Body of pancreas (tissue), 4 donors: ENCODE measurements at regions not wholly inside any gene's neighbourhood (a gene's known extent, or its start where the extent isn't known, plus 50 kb on each side); places are given as distances from the start of the nearest gene placed in this dataset.

Experiments used
- ATAC-seq: fragments of 150-250 bp; one replicate; pipeline ENCODE4 v1.9.1; 2016
- DNase-seq, 4 donors: peaks; one replicate each; pipeline ENCODE4 v3.0.0-alpha.2; 2019
- H3K27ac ChIP-seq, 4 donors: fragments of 200-600 bp; sonication (generic); 1 replicate in 3 of 4; 2 replicates in 1 of 4; pipeline versions ENCODE4 v1.5.1 to v1.6.1; 2016 to 2019; ENCODE audit warnings: mild to moderate bottlenecking in 1 of 4, mixed read lengths in 1 of 4, moderate library complexity in 1 of 4
- H3K27me3 ChIP-seq, 2 donors: fragments of 200-600 bp; sonication (generic); one replicate each; pipeline ENCODE4 v1.6.0; 2016; ENCODE audit warnings: mild to moderate bottlenecking in 1 of 2
- H3K36me3 ChIP-seq, 2 donors: fragments of 200-600 bp; sonication (generic); replicated peaks in 1 of 2; 2 replicates each; pipeline ENCODE4 v1.5.1; 2016; ENCODE audit warnings: low read depth in 2 of 2; ENCODE audit not compliant: insufficient read depth in 1 of 2
- H3K4me1 ChIP-seq: fragments of 200-600 bp; sonication (generic); one replicate; pipeline ENCODE4 v1.6.0; 2016
- H3K4me3 ChIP-seq, 2 donors: fragments of 200-600 bp; sonication (generic); 1 replicate in 1 of 2; 2 replicates in 1 of 2; pipeline ENCODE4 v1.5.1; 2016 to 2019
- H3K9me3 ChIP-seq, 3 donors: fragments of 200-600 bp; sonication (generic); 1 replicate in 2 of 3; 2 replicates in 1 of 3; pipeline ENCODE4 v1.5.1; 2016
- POLR2A ChIP-seq, 3 donors: fragments of 450-650 bp; IDR thresholded peaks; one replicate each; pipeline ENCODE4 v1.6.1; 2016; ENCODE audit warnings: antibody characterized with exemption in 3 of 3, mild to moderate bottlenecking in 2 of 3
- WGBS, 2 donors: methylation state at CpG; one replicate each; pipeline ENCODE4 v1.1.5; 2017; 5-methylcytosine and 5-hydroxymethylcytosine counted together
- intact Hi-C: fragments of 100-400 bp; cut with DNase I; formaldehyde crosslinking; loops from one replicate; pipeline ENCODE4 v1.15.1; 2023
- TF ChIP-seq, protein P1 (sequence below), 7 experiments: fragments of 450-650 bp in 4 of 7; fragments of 200-600 bp in 3 of 7; sonication (generic) in 3 of 7; IDR thresholded peaks; one replicate each; pipeline ENCODE4 v1.5.1; 2016 to 2019; ENCODE audit warnings: antibody characterized with exemption in 7 of 7

DNA sequence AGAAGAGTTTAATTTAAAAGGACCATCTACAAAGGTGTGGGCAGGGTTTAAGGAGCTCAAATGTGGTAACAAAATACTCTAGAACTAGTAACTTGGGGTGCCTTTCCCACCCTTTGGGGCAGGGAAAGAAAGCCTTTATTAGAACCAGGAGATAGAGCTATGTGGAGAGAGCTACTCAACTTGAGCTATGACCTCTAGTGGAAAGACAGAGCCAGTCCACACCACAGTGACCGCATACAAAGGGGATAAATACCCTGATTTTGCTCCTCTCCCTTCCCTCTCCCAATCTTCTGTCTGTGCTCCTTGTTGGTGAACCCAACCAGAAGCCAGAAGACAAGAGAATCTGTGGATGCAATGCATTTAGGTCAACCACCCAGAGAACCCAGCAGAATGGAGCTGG, 54.4 kb upstream of the JAK1 start:
- ATAC-seq = no peak
- H3K9me3 ChIP-seq = no peaks in the 10 kb centered on the region
- H3K27me3 ChIP-seq = no peaks in the 10 kb centered on the region
- H3K36me3 ChIP-seq = no peaks in the 10 kb centered on the region
- DNase-seq = no peak
- H3K27ac ChIP-seq = no peak overlapping the region
- no peak overlapping the region for H3K4me3 ChIP-seq
- TF ChIP-seq, protein P1, sequence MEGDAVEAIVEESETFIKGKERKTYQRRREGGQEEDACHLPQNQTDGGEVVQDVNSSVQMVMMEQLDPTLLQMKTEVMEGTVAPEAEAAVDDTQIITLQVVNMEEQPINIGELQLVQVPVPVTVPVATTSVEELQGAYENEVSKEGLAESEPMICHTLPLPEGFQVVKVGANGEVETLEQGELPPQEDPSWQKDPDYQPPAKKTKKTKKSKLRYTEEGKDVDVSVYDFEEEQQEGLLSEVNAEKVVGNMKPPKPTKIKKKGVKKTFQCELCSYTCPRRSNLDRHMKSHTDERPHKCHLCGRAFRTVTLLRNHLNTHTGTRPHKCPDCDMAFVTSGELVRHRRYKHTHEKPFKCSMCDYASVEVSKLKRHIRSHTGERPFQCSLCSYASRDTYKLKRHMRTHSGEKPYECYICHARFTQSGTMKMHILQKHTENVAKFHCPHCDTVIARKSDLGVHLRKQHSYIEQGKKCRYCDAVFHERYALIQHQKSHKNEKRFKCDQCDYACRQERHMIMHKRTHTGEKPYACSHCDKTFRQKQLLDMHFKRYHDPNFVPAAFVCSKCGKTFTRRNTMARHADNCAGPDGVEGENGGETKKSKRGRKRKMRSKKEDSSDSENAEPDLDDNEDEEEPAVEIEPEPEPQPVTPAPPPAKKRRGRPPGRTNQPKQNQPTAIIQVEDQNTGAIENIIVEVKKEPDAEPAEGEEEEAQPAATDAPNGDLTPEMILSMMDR (IDR thresholded peaks at IDR 0.05) = peak in 5 of 7 experiments; percentile 12 to 28 (median 14)
- no peak for TF ChIP-seq POLR2A (IDR thresholded peaks at IDR 0.05)
- peaks cover 9% of the 10 kb centered on the region for H3K4me1 ChIP-seq
- 82 to 87% methylated on average over 1 of the region's 1 CpG for WGBS, 2 donors
- intact Hi-C loops = no loop called here

GRCh38 chr1:65021795-65022194, 55.4 kb upstream of the JAK1 start:
- TF ChIP-seq, protein P1 (IDR thresholded peaks at IDR 0.05) = no peak
- TF ChIP-seq POLR2A (IDR thresholded peaks at IDR 0.05) = no peak

DNA sequence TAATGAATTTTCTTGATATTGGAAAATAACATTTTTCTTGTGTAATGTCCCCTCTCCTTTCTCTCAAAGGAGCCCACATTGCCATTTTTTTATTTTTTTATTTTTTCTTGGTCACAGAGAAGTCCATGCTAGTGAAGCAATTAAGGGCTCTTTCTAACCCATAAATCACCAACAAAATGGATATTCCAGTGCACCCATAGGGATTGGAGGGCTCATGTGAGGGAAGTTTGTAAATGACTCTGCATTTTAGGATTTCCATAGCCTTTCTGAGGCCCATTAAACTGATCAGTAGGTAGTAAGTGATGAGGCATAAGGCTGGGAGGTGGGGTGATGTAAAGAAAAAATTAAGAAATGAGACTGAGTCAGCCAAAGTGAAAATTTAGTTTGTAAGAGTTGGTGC, 55.9 kb upstream of the JAK1 start:
- TF ChIP-seq POLR2A (IDR thresholded peaks at IDR 0.05) = no peak
- TF ChIP-seq, protein P1 (IDR thresholded peaks at IDR 0.05) = no peak
- ATAC-seq (no peak), DNase-seq (no peak)
- H3K36me3 ChIP-seq = no peaks in the 10 kb centered on the region
- H3K9me3 ChIP-seq = no peaks in the 10 kb centered on the region
- no peak overlapping the region for H3K4me3 ChIP-seq
- peaks cover 21% of the 10 kb centered on the region for H3K4me1 ChIP-seq
- intact Hi-C loops = no loop called here
- H3K27ac ChIP-seq = no peak overlapping the region
- H3K27me3 ChIP-seq = no peaks in the 10 kb centered on the region

More at GRCh38 chr1:65021795-65022194, 55.4 kb upstream of the JAK1 start:
- Histone ChIP-seq H3K4me1 (peaks cover 19% of the 10 kb centered on the region), H3K36me3 (no peaks in the 10 kb centered on the region), H3K4me3 (no peak overlapping the region), H3K9me3 (no peaks in the 10 kb centered on the region), H3K27ac (no peak overlapping the region), H3K27me3 (no peaks in the 10 kb centered on the region)
- ATAC-seq (no peak), DNase-seq (no peak)
- WGBS, 2 donors = 0 to 18% methylated on average over 1 of the region's 1 CpG
- intact Hi-C loops = no loop called here

- Histone ChIP-seq H3K27me3 (no peaks in the 10 kb centered on the region), H3K9me3 (no peaks in the 10 kb centered on the region), H3K36me3 (no peaks in the 10 kb centered on the region), H3K27ac (no peak overlapping the region), H3K4me3 (no peak overlapping the region), H3K4me1 (peaks cover 30% of the 10 kb centered on the region)
- ATAC-seq (no peak), DNase-seq (no peak)
- TF ChIP-seq, protein P1 (IDR thresholded peaks at IDR 0.05) = no peak
- no peak for TF ChIP-seq POLR2A (IDR thresholded peaks at IDR 0.05)
- intact Hi-C loops = no loop called here
- WGBS, 2 donors = 57 to 72% methylated on average over 3 of the region's 3 CpGs
Measured at GRCh38 chr1:65025794-65026193, 59.4 kb upstream of the JAK1 start.

DNA sequence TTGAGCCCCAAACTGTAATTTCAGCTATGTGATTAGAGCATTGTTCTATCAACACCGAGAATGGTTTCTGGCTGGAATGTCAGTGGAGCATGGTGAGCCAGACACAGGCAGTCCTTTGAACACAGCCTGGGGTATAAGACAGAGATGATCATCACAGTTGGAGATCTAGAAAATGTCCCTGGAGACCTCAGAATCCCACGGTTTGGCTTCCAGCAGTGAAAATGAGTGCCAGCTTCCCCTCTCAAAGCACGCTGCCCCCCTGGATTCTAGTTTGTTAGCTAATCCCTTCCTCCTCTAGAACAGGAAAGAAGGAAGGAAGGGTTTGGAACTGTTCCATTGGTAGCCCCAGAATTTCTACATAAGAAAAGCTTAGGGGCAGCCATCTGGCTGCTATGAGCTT, 59.9 kb upstream of the JAK1 start:
- Histone ChIP-seq H3K27me3 (no peaks in the 10 kb centered on the region), H3K4me3 (no peak overlapping the region), H3K4me1 (peaks cover 30% of the 10 kb centered on the region), H3K36me3 (no peaks in the 10 kb centered on the region), H3K9me3 (no peaks in the 10 kb centered on the region), H3K27ac (no peak overlapping the region)
- DNase-seq (no peak), ATAC-seq (no peak)
- WGBS, 2 donors = 26 to 28% methylated on average over 3 of the region's 3 CpGs
- TF ChIP-seq, protein P1 (IDR thresholded peaks at IDR 0.05) = no peak
- TF ChIP-seq POLR2A (IDR thresholded peaks at IDR 0.05) = no peak
- intact Hi-C loops = no loop called here
